Inferior parietal cortex (tissue), 1 donor: ENCODE measurements at regions not wholly inside any gene's neighbourhood (a gene's known extent, or its start where the extent isn't known, plus 50 kb on each side); places are given as distances from the start of the nearest gene placed in this dataset.
"Not testable (repeated sequence)": the region's sequence is repeated elsewhere in the genome, so short reads cannot be mapped to it uniquely, and the experiment has no call there.

ENCODE experiments used
- DNase-seq: peaks from one replicate; pipeline ENCODE4 v3.0.0-alpha.2; 2016; ENCODE audit errors: extremely low spot score

GRCh38 chr17:70370816-70371215 lies 201.5 kb downstream of the KCNJ2 start:
- DNase-seq, result no peak

- DNase-seq, result no peak
Observed at GRCh38 chr17:70373369-70373768, 204.0 kb downstream of the KCNJ2 start.

GRCh38 chr17:70374496-70374895 lies 205.2 kb downstream of the KCNJ2 start:
- DNase-seq, result no peak

GRCh38 chr17:70375406-70375805 lies 206.1 kb downstream of the KCNJ2 start:
- DNase-seq, result no peak

- DNase-seq, result peak; percentile 24
Observed at GRCh38 chr17:70375813-70376770, 206.8 kb downstream of the KCNJ2 start.

GRCh38 chr17:70377654-70378053 lies 208.3 kb downstream of the KCNJ2 start:
- no peak for DNase-seq

GRCh38 chr17:70378076-70378475 lies 208.7 kb downstream of the KCNJ2 start:
- DNase-seq, result no peak

- DNase-seq, result no peak
Observed at GRCh38 chr17:70379945-70380344, 210.6 kb downstream of the KCNJ2 start.

GRCh38 chr17:70381916-70382315 lies 212.6 kb downstream of the KCNJ2 start:
- not testable (repeated sequence) for DNase-seq

- no peak for DNase-seq
Observed at GRCh38 chr17:70388326-70388725, 219.0 kb downstream of the KCNJ2 start.

- not testable (repeated sequence) for DNase-seq
Observed at GRCh38 chr17:70389232-70389757, 220.0 kb downstream of the KCNJ2 start.

GRCh38 chr17:70390049-70390448 lies 220.7 kb downstream of the KCNJ2 start:
- no peak for DNase-seq

GRCh38 chr17:70394473-70395232 lies 225.3 kb downstream of the KCNJ2 start:
- DNase-seq, result no peak

GRCh38 chr17:70405492-70406220 lies 236.3 kb downstream of the KCNJ2 start:
- DNase-seq, result peak; percentile 27

- DNase-seq, result no peak
Observed at GRCh38 chr17:70407506-70407905, 238.2 kb downstream of the KCNJ2 start.

- no peak for DNase-seq
Observed at GRCh38 chr17:70408768-70409167, 239.4 kb downstream of the KCNJ2 start.

GRCh38 chr17:70414300-70414699 lies 245.0 kb downstream of the KCNJ2 start:
- no peak for DNase-seq

- DNase-seq, result no peak
Observed at GRCh38 chr17:70420861-70421445, 251.6 kb downstream of the KCNJ2 start.

GRCh38 chr17:70422862-70423261 lies 253.5 kb downstream of the KCNJ2 start:
- DNase-seq, result no peak

- DNase-seq, result no peak
Observed at GRCh38 chr17:70423562-70423961, 254.2 kb downstream of the KCNJ2 start.

- DNase-seq, result no peak
Observed at GRCh38 chr17:70426752-70427151, 257.4 kb downstream of the KCNJ2 start.
